Tibial nerve (tissue), 4 donors: ENCODE measurements at regions not wholly inside any gene's neighbourhood (a gene's known extent, or its start where the extent isn't known, plus 50 kb on each side); places are given as distances from the start of the nearest gene placed in this dataset.

Experiments used
- EP300 ChIP-seq, 2 donors: sonication (generic); formaldehyde crosslinking; IDR thresholded peaks; one replicate each; pipeline ENCODE4 v1.6.1; 2017; ENCODE audit warnings: antibody characterized with exemption in 2 of 2, mild to moderate bottlenecking in 1 of 2
- POLR2A ChIP-seq, 2 donors: fragments of 450-650 bp; IDR thresholded peaks; one replicate each; pipeline ENCODE4 v1.6.1; 2017; ENCODE audit warnings: antibody characterized with exemption in 2 of 2, mild to moderate bottlenecking in 2 of 2, moderate library complexity in 2 of 2
- TF ChIP-seq, protein P1 (sequence below), 5 experiments: fragments of 200-600 bp in 3 of 5; fragments of 450-650 bp in 2 of 5; sonication (generic) in 3 of 5; IDR thresholded peaks; one replicate each; pipeline ENCODE4 v1.5.1; 2016 to 2019; ENCODE audit warnings: antibody characterized with exemption in 5 of 5, mild to moderate bottlenecking in 3 of 5, moderate library complexity in 2 of 5

DNA sequence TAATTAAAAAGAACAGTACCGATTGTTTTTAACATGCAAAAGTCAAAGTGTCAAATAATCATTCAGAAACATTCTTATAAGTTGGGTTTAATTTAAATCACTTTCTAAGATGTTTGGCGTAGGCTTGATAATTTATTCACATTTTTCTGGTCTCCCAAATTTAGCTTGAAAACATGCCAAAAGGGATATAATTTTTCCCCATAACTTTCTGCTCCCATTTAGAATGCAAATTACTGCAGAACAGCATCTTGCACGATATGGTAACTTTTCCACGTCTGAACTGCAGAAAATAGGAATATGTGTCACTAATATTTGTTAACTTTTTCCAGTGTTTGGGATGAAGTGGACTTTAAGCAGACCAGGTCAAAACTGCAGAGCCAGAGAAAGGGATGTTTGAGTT lies 1592.4 kb upstream of the SEL1L start:
- TF ChIP-seq, protein P1, sequence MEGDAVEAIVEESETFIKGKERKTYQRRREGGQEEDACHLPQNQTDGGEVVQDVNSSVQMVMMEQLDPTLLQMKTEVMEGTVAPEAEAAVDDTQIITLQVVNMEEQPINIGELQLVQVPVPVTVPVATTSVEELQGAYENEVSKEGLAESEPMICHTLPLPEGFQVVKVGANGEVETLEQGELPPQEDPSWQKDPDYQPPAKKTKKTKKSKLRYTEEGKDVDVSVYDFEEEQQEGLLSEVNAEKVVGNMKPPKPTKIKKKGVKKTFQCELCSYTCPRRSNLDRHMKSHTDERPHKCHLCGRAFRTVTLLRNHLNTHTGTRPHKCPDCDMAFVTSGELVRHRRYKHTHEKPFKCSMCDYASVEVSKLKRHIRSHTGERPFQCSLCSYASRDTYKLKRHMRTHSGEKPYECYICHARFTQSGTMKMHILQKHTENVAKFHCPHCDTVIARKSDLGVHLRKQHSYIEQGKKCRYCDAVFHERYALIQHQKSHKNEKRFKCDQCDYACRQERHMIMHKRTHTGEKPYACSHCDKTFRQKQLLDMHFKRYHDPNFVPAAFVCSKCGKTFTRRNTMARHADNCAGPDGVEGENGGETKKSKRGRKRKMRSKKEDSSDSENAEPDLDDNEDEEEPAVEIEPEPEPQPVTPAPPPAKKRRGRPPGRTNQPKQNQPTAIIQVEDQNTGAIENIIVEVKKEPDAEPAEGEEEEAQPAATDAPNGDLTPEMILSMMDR (IDR thresholded peaks at IDR 0.05), result no peak
- no peak for TF ChIP-seq POLR2A (IDR thresholded peaks at IDR 0.05)
- TF ChIP-seq EP300 (IDR thresholded peaks at IDR 0.05), result no peak
